Gastroesophageal sphincter (tissue), 3 donors: ENCODE measurements at regions not wholly inside any gene's neighbourhood (a gene's known extent, or its start where the extent isn't known, plus 50 kb on each side); places are given as distances from the start of the nearest gene placed in this dataset.

Experiments used
- CTCF ChIP-seq, 4 experiments: fragments of 200-600 bp in 2 of 4; fragments of 450-650 bp in 2 of 4; sonication (generic) in 1 of 4; IDR thresholded peaks; one replicate each; pipeline ENCODE4 v1.5.1; 2017 to 2019; ENCODE audit warnings: antibody characterized with exemption in 4 of 4, mild to moderate bottlenecking in 2 of 4, moderate library complexity in 2 of 4
- POLR2A ChIP-seq, 2 donors: fragments of 450-650 bp; IDR thresholded peaks; one replicate each; pipeline ENCODE4 v1.6.1; 2017; ENCODE audit warnings: antibody characterized with exemption in 2 of 2, mild to moderate bottlenecking in 2 of 2, moderate library complexity in 1 of 2

GRCh38 chr12:92257261-92257660 lies 111.6 kb upstream of the BTG1 start:
- no peak for TF ChIP-seq CTCF (IDR thresholded peaks at IDR 0.05)
- no peak for TF ChIP-seq POLR2A (IDR thresholded peaks at IDR 0.05)
